ENCODE measurements at regions not wholly inside any gene's neighbourhood (a gene's known extent, or its start where the extent isn't known, plus 50 kb on each side); places are given as distances from the start of the nearest gene placed in this dataset.
"Not testable (repeated sequence)": the region's sequence is repeated elsewhere in the genome, so short reads cannot be mapped to it uniquely, and the experiment has no call there.

GRCh38 chr4:135434936-135435335 is 1233.3 kb upstream of the PABPC4L start:
- H3K4me1 ChIP-seq: no peaks in the 10 kb centered on the region
- TF ChIP-seq POLR2A (IDR thresholded peaks at IDR 0.05) (no peak), CTCF (IDR thresholded peaks at IDR 0.05 in 4 of 5, conservative IDR thresholded peaks at IDR 0.05 in 1 of 5) (no peak)
- intact Hi-C loops (cut with DNase I; ENCODE audit: low total_unique reads): no loop called here
- H3K36me3 ChIP-seq: no peaks in the 10 kb centered on the region
- ATAC-seq: no peak
- no peak overlapping the region for H3K27ac ChIP-seq
- no peaks in the 10 kb centered on the region for H3K27me3 ChIP-seq
- no peak overlapping the region for H3K4me3 ChIP-seq
- DNase-seq: no peak
- in situ Hi-C loops (cut with MboI; ENCODE audit: low sequenced_read_pairs in 4 of 4): no loop called here
- no peaks in the 10 kb centered on the region for H3K9me3 ChIP-seq

GRCh38 chr4:135429528-135429927 is 1227.9 kb upstream of the PABPC4L start:
- Histone ChIP-seq H3K4me3 (no peak overlapping the region), H3K9me3 (no peaks in the 10 kb centered on the region), H3K4me1 (no peaks in the 10 kb centered on the region), H3K36me3 (no peaks in the 10 kb centered on the region), H3K27me3 (no peaks in the 10 kb centered on the region), H3K27ac (no peak overlapping the region)
- ATAC-seq (no peak), DNase-seq (no peak)
- TF ChIP-seq CTCF (IDR thresholded peaks at IDR 0.05 in 4 of 5, conservative IDR thresholded peaks at IDR 0.05 in 1 of 5): no peak
- no peak for TF ChIP-seq POLR2A (IDR thresholded peaks at IDR 0.05)
- intact Hi-C loops (cut with DNase I; ENCODE audit: low total_unique reads) (no loop called here), in situ Hi-C loops (cut with MboI; ENCODE audit: low sequenced_read_pairs in 4 of 4) (no loop called here)

- no peak overlapping the region for H3K4me3 ChIP-seq
- no peaks in the 10 kb centered on the region for H3K36me3 ChIP-seq
- intact Hi-C loops (cut with DNase I; ENCODE audit: low total_unique reads) (no loop called here), in situ Hi-C loops (cut with MboI; ENCODE audit: low sequenced_read_pairs in 4 of 4) (no loop called here)
- no peak for DNase-seq
- H3K9me3 ChIP-seq: no peaks in the 10 kb centered on the region
- TF ChIP-seq CTCF (IDR thresholded peaks at IDR 0.05 in 4 of 5, conservative IDR thresholded peaks at IDR 0.05 in 1 of 5) (no peak), POLR2A (IDR thresholded peaks at IDR 0.05) (no peak)
- H3K4me1 ChIP-seq: no peaks in the 10 kb centered on the region
- no peak overlapping the region for H3K27ac ChIP-seq
- no peak for ATAC-seq
- no peaks in the 10 kb centered on the region for H3K27me3 ChIP-seq
These were observed 1216.8 kb upstream of the PABPC4L start for GRCh38 chr4:135418353-135418752.

GRCh38 chr4:135412213-135412612 is 1210.6 kb upstream of the PABPC4L start:
- Histone ChIP-seq H3K4me3 (no peak overlapping the region), H3K27ac (no peak overlapping the region), H3K4me1 (no peaks in the 10 kb centered on the region), H3K9me3 (no peaks in the 10 kb centered on the region), H3K27me3 (no peaks in the 10 kb centered on the region), H3K36me3 (no peaks in the 10 kb centered on the region)
- ATAC-seq (no peak), DNase-seq (no peak)
- no peak for TF ChIP-seq POLR2A (IDR thresholded peaks at IDR 0.05)
- no peak for TF ChIP-seq CTCF (IDR thresholded peaks at IDR 0.05 in 4 of 5, conservative IDR thresholded peaks at IDR 0.05 in 1 of 5)
- in situ Hi-C loops (cut with MboI; ENCODE audit: low sequenced_read_pairs in 4 of 4): no loop called here
- intact Hi-C loops (cut with DNase I; ENCODE audit: low total_unique reads): no loop called here

- no peak for DNase-seq
- intact Hi-C loops (cut with DNase I; ENCODE audit: low total_unique reads): no loop called here
These were observed 1209.7 kb upstream of the PABPC4L start for GRCh38 chr4:135411251-135411650.

GRCh38 chr4:135409261-135409660 is 1207.7 kb upstream of the PABPC4L start:
- H3K27me3 ChIP-seq; H3K27ac ChIP-seq; ATAC-seq; DNase-seq; H3K9me3 ChIP-seq; intact Hi-C loops (cut with DNase I; ENCODE audit: low total_unique reads); H3K4me3 ChIP-seq; H3K36me3 ChIP-seq; H3K4me1 ChIP-seq; in situ Hi-C loops (cut with MboI; ENCODE audit: low sequenced_read_pairs in 4 of 4): not testable (repeated sequence)

More at GRCh38 chr4:135411251-135411650, 1209.7 kb upstream of the PABPC4L start:
- Histone ChIP-seq H3K9me3 (no peaks in the 10 kb centered on the region), H3K27me3 (no peaks in the 10 kb centered on the region), H3K4me3 (no peak overlapping the region), H3K36me3 (no peaks in the 10 kb centered on the region), H3K4me1 (no peaks in the 10 kb centered on the region), H3K27ac (no peak overlapping the region)
- ATAC-seq: no peak
- in situ Hi-C loops (cut with MboI; ENCODE audit: low sequenced_read_pairs in 4 of 4): no loop called here
- TF ChIP-seq CTCF (IDR thresholded peaks at IDR 0.05 in 4 of 5, conservative IDR thresholded peaks at IDR 0.05 in 1 of 5) (no peak), POLR2A (IDR thresholded peaks at IDR 0.05) (no peak)

Measured in gastrocnemius medialis (tissue), 4 donors.